ENCODE measurements at regions not wholly inside any gene's neighbourhood (a gene's known extent, or its start where the extent isn't known, plus 50 kb on each side); places are given as distances from the start of the nearest gene placed in this dataset.
"Not testable (repeated sequence)": the region's sequence is repeated elsewhere in the genome, so short reads cannot be mapped to it uniquely, and the experiment has no call there.

GRCh38 chr2:89957236-89957635 lies 1265.8 kb downstream of the RPIA start:
- not testable (repeated sequence) for H3K27ac ChIP-seq (ENCODE audit: low read depth, low read length, poor library complexity, severe bottlenecking); H3K36me3 ChIP-seq (ENCODE audit: insufficient read depth, low read length); H3K9ac ChIP-seq (ENCODE audit: low read length); H3K9me3 ChIP-seq (ENCODE audit: low read length); H3K4me1 ChIP-seq (ENCODE audit: insufficient read depth, low read length, severe bottlenecking); H3K4me3 ChIP-seq (ENCODE audit: low read depth, low read length, poor library complexity, severe bottlenecking); H3K4me2 ChIP-seq (ENCODE audit: low read length); H4K20me1 ChIP-seq (ENCODE audit: insufficient read depth, low read length); H3K79me2 ChIP-seq (ENCODE audit: insufficient read depth, low read length); H3K27me3 ChIP-seq (ENCODE audit: insufficient read depth, low read length); H3F3A ChIP-seq (ENCODE audit: insufficient read depth, low read length); H2AFZ ChIP-seq (ENCODE audit: low read length); H3K9me2 ChIP-seq (ENCODE audit: low read depth, low read length)
- TF ChIP-seq, protein P1, sequence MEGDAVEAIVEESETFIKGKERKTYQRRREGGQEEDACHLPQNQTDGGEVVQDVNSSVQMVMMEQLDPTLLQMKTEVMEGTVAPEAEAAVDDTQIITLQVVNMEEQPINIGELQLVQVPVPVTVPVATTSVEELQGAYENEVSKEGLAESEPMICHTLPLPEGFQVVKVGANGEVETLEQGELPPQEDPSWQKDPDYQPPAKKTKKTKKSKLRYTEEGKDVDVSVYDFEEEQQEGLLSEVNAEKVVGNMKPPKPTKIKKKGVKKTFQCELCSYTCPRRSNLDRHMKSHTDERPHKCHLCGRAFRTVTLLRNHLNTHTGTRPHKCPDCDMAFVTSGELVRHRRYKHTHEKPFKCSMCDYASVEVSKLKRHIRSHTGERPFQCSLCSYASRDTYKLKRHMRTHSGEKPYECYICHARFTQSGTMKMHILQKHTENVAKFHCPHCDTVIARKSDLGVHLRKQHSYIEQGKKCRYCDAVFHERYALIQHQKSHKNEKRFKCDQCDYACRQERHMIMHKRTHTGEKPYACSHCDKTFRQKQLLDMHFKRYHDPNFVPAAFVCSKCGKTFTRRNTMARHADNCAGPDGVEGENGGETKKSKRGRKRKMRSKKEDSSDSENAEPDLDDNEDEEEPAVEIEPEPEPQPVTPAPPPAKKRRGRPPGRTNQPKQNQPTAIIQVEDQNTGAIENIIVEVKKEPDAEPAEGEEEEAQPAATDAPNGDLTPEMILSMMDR (IDR thresholded peaks at IDR 0.05; ENCODE audit: low read length), result peak; percentile 45; the same call in 1 of the 2 replicates

- not testable (repeated sequence) for H3K4me1 ChIP-seq (ENCODE audit: insufficient read depth, low read length, severe bottlenecking); H3K9me2 ChIP-seq (ENCODE audit: low read depth, low read length); H3K4me2 ChIP-seq (ENCODE audit: low read length); H3K9me3 ChIP-seq (ENCODE audit: low read length); H3K27me3 ChIP-seq (ENCODE audit: insufficient read depth, low read length); H3K36me3 ChIP-seq (ENCODE audit: insufficient read depth, low read length); H2AFZ ChIP-seq (ENCODE audit: low read length); H3K27ac ChIP-seq (ENCODE audit: low read depth, low read length, poor library complexity, severe bottlenecking); H3F3A ChIP-seq (ENCODE audit: insufficient read depth, low read length); H3K4me3 ChIP-seq (ENCODE audit: low read depth, low read length, poor library complexity, severe bottlenecking); H3K9ac ChIP-seq (ENCODE audit: low read length); H3K79me2 ChIP-seq (ENCODE audit: insufficient read depth, low read length); H4K20me1 ChIP-seq (ENCODE audit: insufficient read depth, low read length)
These were observed 1268.4 kb downstream of the RPIA start for GRCh38 chr2:89959729-89960378.

- H3K4me2 ChIP-seq (ENCODE audit: low read length); H2AFZ ChIP-seq (ENCODE audit: low read length); H3K27ac ChIP-seq (ENCODE audit: low read depth, low read length, poor library complexity, severe bottlenecking); H3K9ac ChIP-seq (ENCODE audit: low read length); H4K20me1 ChIP-seq (ENCODE audit: insufficient read depth, low read length); H3K9me2 ChIP-seq (ENCODE audit: low read depth, low read length); H3K9me3 ChIP-seq (ENCODE audit: low read length); H3K79me2 ChIP-seq (ENCODE audit: insufficient read depth, low read length); H3K4me1 ChIP-seq (ENCODE audit: insufficient read depth, low read length, severe bottlenecking); H3K27me3 ChIP-seq (ENCODE audit: insufficient read depth, low read length); H3K4me3 ChIP-seq (ENCODE audit: low read depth, low read length, poor library complexity, severe bottlenecking); H3K36me3 ChIP-seq (ENCODE audit: insufficient read depth, low read length); H3F3A ChIP-seq (ENCODE audit: insufficient read depth, low read length): not testable (repeated sequence)
These were observed 1269.1 kb downstream of the RPIA start for GRCh38 chr2:89960570-89960969.

DNA sequence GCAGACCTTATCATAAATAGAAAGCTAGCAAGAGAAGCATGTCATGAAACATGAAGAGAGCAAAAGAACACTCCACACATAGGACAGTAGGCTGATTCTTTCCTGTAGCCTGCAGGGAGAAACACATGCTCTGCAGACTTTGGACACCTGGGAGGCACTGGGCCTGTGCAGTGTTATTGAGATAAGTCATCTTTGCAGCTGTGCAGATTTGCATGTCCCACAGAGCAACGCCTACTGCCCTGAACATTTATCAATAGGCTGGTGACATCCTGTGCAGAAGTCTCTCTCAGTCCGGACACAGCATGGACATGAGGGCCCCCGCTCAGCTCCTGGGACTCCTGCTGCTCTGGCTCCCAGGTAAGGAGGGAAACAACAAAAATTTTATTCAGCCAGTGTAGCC lies 1277.1 kb downstream of the RPIA start:
- H3K27ac ChIP-seq (ENCODE audit: low read depth, low read length, poor library complexity, severe bottlenecking); H3K4me1 ChIP-seq (ENCODE audit: insufficient read depth, low read length, severe bottlenecking); H3K4me3 ChIP-seq (ENCODE audit: low read depth, low read length, poor library complexity, severe bottlenecking); H4K20me1 ChIP-seq (ENCODE audit: insufficient read depth, low read length); H3K9me3 ChIP-seq (ENCODE audit: low read length); H3K79me2 ChIP-seq (ENCODE audit: insufficient read depth, low read length); H3K9ac ChIP-seq (ENCODE audit: low read length); H3K27me3 ChIP-seq (ENCODE audit: insufficient read depth, low read length); H3F3A ChIP-seq (ENCODE audit: insufficient read depth, low read length); H2AFZ ChIP-seq (ENCODE audit: low read length); H3K4me2 ChIP-seq (ENCODE audit: low read length); H3K36me3 ChIP-seq (ENCODE audit: insufficient read depth, low read length); H3K9me2 ChIP-seq (ENCODE audit: low read depth, low read length): not testable (repeated sequence)

GRCh38 chr2:89969190-89969589 lies 1277.7 kb downstream of the RPIA start:
- not testable (repeated sequence) for H3K4me2 ChIP-seq (ENCODE audit: low read length); H3K79me2 ChIP-seq (ENCODE audit: insufficient read depth, low read length); H3K9me3 ChIP-seq (ENCODE audit: low read length); H3K9ac ChIP-seq (ENCODE audit: low read length); H3K4me3 ChIP-seq (ENCODE audit: low read depth, low read length, poor library complexity, severe bottlenecking); H2AFZ ChIP-seq (ENCODE audit: low read length); H3K9me2 ChIP-seq (ENCODE audit: low read depth, low read length); H4K20me1 ChIP-seq (ENCODE audit: insufficient read depth, low read length); H3K27me3 ChIP-seq (ENCODE audit: insufficient read depth, low read length); H3K4me1 ChIP-seq (ENCODE audit: insufficient read depth, low read length, severe bottlenecking); H3F3A ChIP-seq (ENCODE audit: insufficient read depth, low read length); H3K27ac ChIP-seq (ENCODE audit: low read depth, low read length, poor library complexity, severe bottlenecking); H3K36me3 ChIP-seq (ENCODE audit: insufficient read depth, low read length)

DNA sequence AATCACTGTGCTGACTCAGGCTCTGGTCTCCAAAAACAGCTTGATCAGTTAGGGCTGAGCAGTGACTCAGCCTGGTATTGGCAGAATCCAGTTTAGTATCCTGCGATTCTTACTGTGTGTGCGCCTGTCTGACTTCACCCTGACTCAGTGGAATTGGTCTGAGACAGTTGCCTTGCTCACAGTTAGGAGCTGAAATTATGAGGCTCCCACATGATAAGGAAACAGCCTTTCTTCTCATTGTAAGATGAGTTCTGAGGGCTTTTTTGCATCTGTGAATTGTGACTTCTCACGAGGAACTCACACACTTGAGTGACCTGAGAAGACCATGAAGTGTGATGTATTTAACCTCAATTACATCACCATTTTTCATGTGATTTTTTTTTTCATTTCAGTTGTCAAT lies 1282.4 kb downstream of the RPIA start:
- H3K27ac ChIP-seq (ENCODE audit: low read depth, low read length, poor library complexity, severe bottlenecking); H3K4me2 ChIP-seq (ENCODE audit: low read length); H3K27me3 ChIP-seq (ENCODE audit: insufficient read depth, low read length); H3K4me3 ChIP-seq (ENCODE audit: low read depth, low read length, poor library complexity, severe bottlenecking); H3K4me1 ChIP-seq (ENCODE audit: insufficient read depth, low read length, severe bottlenecking); H3K9me2 ChIP-seq (ENCODE audit: low read depth, low read length); H3K79me2 ChIP-seq (ENCODE audit: insufficient read depth, low read length); H3K36me3 ChIP-seq (ENCODE audit: insufficient read depth, low read length); H3K9ac ChIP-seq (ENCODE audit: low read length); H4K20me1 ChIP-seq (ENCODE audit: insufficient read depth, low read length); H3F3A ChIP-seq (ENCODE audit: insufficient read depth, low read length); H2AFZ ChIP-seq (ENCODE audit: low read length); H3K9me3 ChIP-seq (ENCODE audit: low read length): not testable (repeated sequence)

GRCh38 chr2:89979826-89980537 lies 1288.5 kb downstream of the RPIA start:
- not testable (repeated sequence) for H3K27me3 ChIP-seq (ENCODE audit: insufficient read depth, low read length); H3K27ac ChIP-seq (ENCODE audit: low read depth, low read length, poor library complexity, severe bottlenecking); H3K9ac ChIP-seq (ENCODE audit: low read length); H4K20me1 ChIP-seq (ENCODE audit: insufficient read depth, low read length); H3K36me3 ChIP-seq (ENCODE audit: insufficient read depth, low read length); H3K9me3 ChIP-seq (ENCODE audit: low read length); H3K4me1 ChIP-seq (ENCODE audit: insufficient read depth, low read length, severe bottlenecking); H2AFZ ChIP-seq (ENCODE audit: low read length); H3K79me2 ChIP-seq (ENCODE audit: insufficient read depth, low read length); H3K9me2 ChIP-seq (ENCODE audit: low read depth, low read length); H3F3A ChIP-seq (ENCODE audit: insufficient read depth, low read length); H3K4me2 ChIP-seq (ENCODE audit: low read length); H3K4me3 ChIP-seq (ENCODE audit: low read depth, low read length, poor library complexity, severe bottlenecking)
